Astrocyte (in vitro differentiated cells and primary cell): ENCODE measurements at regions not wholly inside any gene's neighbourhood (a gene's known extent, or its start where the extent isn't known, plus 50 kb on each side); places are given as distances from the start of the nearest gene placed in this dataset.
"Not testable (repeated sequence)": the region's sequence is repeated elsewhere in the genome, so short reads cannot be mapped to it uniquely, and the experiment has no call there.

Experiments
- DNase-seq: peaks from one replicate; pipeline ENCODE4 v3.0.0-alpha.2; 2010; ENCODE audit warnings: low read depth
- FAIRE-seq: peaks from 2 replicates; lab custom pipeline; 2011; peaks lifted over from hg19 to GRCh38; lab: Jason Lieb, UNC
- H2AFZ ChIP-seq: 2 replicates; pipeline ENCODE4 v1.6.0; 2012; ENCODE audit warnings: low read depth, low read length, inconsistent platforms
- H3K27ac ChIP-seq: 2 replicates; pipeline ENCODE4 v1.5.1; 2011; ENCODE audit warnings: low read depth, low read length, inconsistent platforms
- H3K27me3 ChIP-seq: 2 replicates; pipeline ENCODE4 v1.6.0; 2011; ENCODE audit warnings: low read length, inconsistent platforms; ENCODE audit not compliant: insufficient read depth
- H3K36me3 ChIP-seq: 2 replicates; pipeline ENCODE4 v1.5.1; 2011; ENCODE audit warnings: low read length, inconsistent platforms; ENCODE audit not compliant: insufficient read depth
- H3K4me1 ChIP-seq: 2 replicates; pipeline ENCODE4 v1.5.1; 2011; ENCODE audit warnings: low read length, inconsistent platforms; ENCODE audit not compliant: insufficient read depth
- H3K4me2 ChIP-seq: 2 replicates; pipeline ENCODE4 v1.6.0; 2012; ENCODE audit warnings: low read length, inconsistent platforms
- H3K4me3 ChIP-seq: 2 replicates; pipeline ENCODE4 v1.5.1; 2011; ENCODE audit warnings: low read depth, mild to moderate bottlenecking, low read length, inconsistent platforms; ENCODE audit not compliant: insufficient read depth
- H3K79me2 ChIP-seq: 2 replicates; pipeline ENCODE4 v1.6.0; 2012; ENCODE audit warnings: mild to moderate bottlenecking, low read length, inconsistent platforms; ENCODE audit not compliant: insufficient read depth
- H3K9ac ChIP-seq: 2 replicates; pipeline ENCODE4 v1.6.0; 2012; ENCODE audit warnings: mild to moderate bottlenecking, low read length, inconsistent platforms
- H3K9me3 ChIP-seq: 2 replicates; pipeline ENCODE4 v1.5.1; 2012; ENCODE audit warnings: low read depth, mild to moderate bottlenecking, low read length, inconsistent platforms; ENCODE audit not compliant: insufficient read depth
- H4K20me1 ChIP-seq: 2 replicates; pipeline ENCODE4 v1.6.0; 2012; ENCODE audit warnings: low read length, inconsistent platforms; ENCODE audit not compliant: insufficient read depth
- H3K27ac Mint-ChIP-seq: one replicate; pipeline ENCODE4 v1.8.0; 2021; ENCODE audit warnings: mild to moderate bottlenecking, mixed read lengths; ENCODE audit not compliant: unreplicated experiment
- H3K27me3 Mint-ChIP-seq: one replicate; pipeline ENCODE4 v1.8.0; 2021; ENCODE audit warnings: low read depth, mixed read lengths; ENCODE audit not compliant: unreplicated experiment
- H3K36me3 Mint-ChIP-seq: one replicate; pipeline ENCODE4 v1.8.0; 2021; ENCODE audit warnings: low read depth, mixed read lengths; ENCODE audit not compliant: unreplicated experiment
- H3K4me1 Mint-ChIP-seq: one replicate; pipeline ENCODE4 v1.8.0; 2021; ENCODE audit warnings: low read depth, mixed read lengths; ENCODE audit not compliant: unreplicated experiment
- H3K4me3 Mint-ChIP-seq: one replicate; pipeline ENCODE4 v1.8.0; 2021; ENCODE audit warnings: mild to moderate bottlenecking, moderate library complexity, mixed read lengths; ENCODE audit not compliant: unreplicated experiment
- H3K9me3 Mint-ChIP-seq: one replicate; pipeline ENCODE4 v1.8.0; 2021; ENCODE audit warnings: mild to moderate bottlenecking, mixed read lengths; ENCODE audit not compliant: unreplicated experiment
- EZH2 ChIP-seq: IDR thresholded peaks from 2 replicates; pipeline ENCODE4 v1.6.1; 2012; ENCODE audit warnings: mild to moderate bottlenecking, low read length, inconsistent platforms; ENCODE audit not compliant: insufficient read depth
- TF ChIP-seq, protein P1 (sequence below): IDR thresholded peaks from 2 replicates; pipeline ENCODE4 v1.5.1; 2011; ENCODE audit warnings: low read depth, mild to moderate bottlenecking, inconsistent platforms, low read length, moderate library complexity; ENCODE audit not compliant: insufficient read depth

DNA sequence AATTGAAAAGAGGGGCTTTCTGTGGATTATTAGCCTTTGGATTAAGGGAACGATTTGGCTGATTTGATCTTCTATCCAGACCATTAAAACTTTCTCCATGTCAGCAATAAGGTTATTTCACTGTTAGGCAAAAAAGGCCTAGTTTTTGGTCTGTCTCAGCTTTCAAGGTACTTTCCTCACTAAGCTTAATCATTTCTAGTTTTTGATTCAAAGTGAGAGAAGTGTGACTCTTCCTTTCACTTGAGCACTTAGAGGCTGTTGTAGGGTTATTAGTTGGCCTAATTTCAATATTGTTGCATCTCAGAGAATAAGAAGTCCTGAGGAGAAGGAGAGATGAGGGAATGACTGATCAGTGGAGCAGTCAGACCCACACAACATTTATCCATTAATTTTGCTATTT lies 596.0 kb upstream of the TPK1 start:
- H3K36me3 ChIP-seq: no peaks in the 10 kb centered on the region
- H3K4me1 Mint-ChIP-seq: no peaks in the 10 kb centered on the region
- DNase-seq (no peak), FAIRE-seq (no peak)
- no peak overlapping the region for H3K27ac ChIP-seq
- H3K27ac Mint-ChIP-seq: no peak overlapping the region
- no peak overlapping the region for H3K9ac ChIP-seq
- TF ChIP-seq, protein P1, sequence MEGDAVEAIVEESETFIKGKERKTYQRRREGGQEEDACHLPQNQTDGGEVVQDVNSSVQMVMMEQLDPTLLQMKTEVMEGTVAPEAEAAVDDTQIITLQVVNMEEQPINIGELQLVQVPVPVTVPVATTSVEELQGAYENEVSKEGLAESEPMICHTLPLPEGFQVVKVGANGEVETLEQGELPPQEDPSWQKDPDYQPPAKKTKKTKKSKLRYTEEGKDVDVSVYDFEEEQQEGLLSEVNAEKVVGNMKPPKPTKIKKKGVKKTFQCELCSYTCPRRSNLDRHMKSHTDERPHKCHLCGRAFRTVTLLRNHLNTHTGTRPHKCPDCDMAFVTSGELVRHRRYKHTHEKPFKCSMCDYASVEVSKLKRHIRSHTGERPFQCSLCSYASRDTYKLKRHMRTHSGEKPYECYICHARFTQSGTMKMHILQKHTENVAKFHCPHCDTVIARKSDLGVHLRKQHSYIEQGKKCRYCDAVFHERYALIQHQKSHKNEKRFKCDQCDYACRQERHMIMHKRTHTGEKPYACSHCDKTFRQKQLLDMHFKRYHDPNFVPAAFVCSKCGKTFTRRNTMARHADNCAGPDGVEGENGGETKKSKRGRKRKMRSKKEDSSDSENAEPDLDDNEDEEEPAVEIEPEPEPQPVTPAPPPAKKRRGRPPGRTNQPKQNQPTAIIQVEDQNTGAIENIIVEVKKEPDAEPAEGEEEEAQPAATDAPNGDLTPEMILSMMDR: no peak
- no peak for TF ChIP-seq EZH2
- H3K4me3 Mint-ChIP-seq: no peak overlapping the region
- peaks cover 2% of the 10 kb centered on the region for H3K9me3 Mint-ChIP-seq
- H3K4me2 ChIP-seq: no peak overlapping the region
- H3K4me3 ChIP-seq: no peak overlapping the region
- no peaks in the 10 kb centered on the region for H3K36me3 Mint-ChIP-seq
- H3K27me3 ChIP-seq: no peaks in the 10 kb centered on the region
- no peaks in the 10 kb centered on the region for H4K20me1 ChIP-seq
- no peak overlapping the region for H2AFZ ChIP-seq
- peaks cover 7% of the 10 kb centered on the region for H3K9me3 ChIP-seq
- H3K4me1 ChIP-seq: no peaks in the 10 kb centered on the region
- no peaks in the 10 kb centered on the region for H3K79me2 ChIP-seq
- H3K27me3 Mint-ChIP-seq: no peaks in the 10 kb centered on the region

DNA sequence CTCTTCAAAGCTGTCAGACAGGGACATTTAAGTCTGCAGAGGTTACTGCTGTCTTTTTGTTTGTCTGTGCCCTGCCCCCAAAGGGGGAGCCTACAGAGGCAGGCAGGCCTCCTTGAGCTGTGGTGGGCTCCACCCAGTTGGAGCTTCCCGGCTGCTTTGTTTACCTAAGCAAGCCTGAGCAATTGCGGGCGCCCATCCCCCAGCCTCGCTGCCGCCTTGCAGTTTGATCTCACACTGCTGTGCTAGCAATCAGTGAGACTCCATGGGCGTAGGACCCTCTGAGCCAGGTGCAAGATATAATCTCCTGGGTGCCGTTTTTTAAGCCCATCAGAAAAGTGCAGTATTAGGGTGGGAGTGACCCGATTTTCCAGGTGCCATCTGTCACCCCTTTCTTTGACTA lies 582.6 kb upstream of the TPK1 start:
- not testable (repeated sequence) for H3K4me1 ChIP-seq, H3K4me3 ChIP-seq, H4K20me1 ChIP-seq, H3K4me1 Mint-ChIP-seq, H3K4me3 Mint-ChIP-seq, H3K9ac ChIP-seq, H3K9me3 ChIP-seq, H3K27me3 Mint-ChIP-seq, H3K4me2 ChIP-seq, H3K27me3 ChIP-seq, DNase-seq, H3K27ac Mint-ChIP-seq, H3K36me3 ChIP-seq, H3K36me3 Mint-ChIP-seq, H3K79me2 ChIP-seq, H3K27ac ChIP-seq, FAIRE-seq, H2AFZ ChIP-seq
- H3K9me3 Mint-ChIP-seq: peaks cover 10% of the 10 kb centered on the region

DNA sequence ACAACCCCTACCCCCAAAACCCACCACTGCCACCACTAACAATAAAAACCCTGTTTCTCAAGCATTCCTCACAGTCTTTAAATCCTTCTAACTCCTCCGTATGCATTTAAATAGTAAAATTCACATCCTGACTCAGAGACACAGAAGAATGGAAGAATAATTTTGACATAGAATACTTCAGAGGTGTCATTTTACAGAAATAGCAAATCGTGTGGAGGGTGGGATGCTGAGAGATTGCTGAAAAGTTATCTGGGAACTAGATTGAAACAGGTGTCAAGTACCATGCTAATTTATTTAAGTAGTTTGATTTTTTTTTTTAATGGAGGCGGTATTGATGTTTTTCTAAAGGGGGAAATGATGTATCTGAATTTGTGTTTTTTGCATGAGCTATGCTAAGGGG lies 575.2 kb upstream of the TPK1 start:
- Histone ChIP-seq H4K20me1 (no peaks in the 10 kb centered on the region), H3K79me2 (no peaks in the 10 kb centered on the region), H3K9me3 (no peaks in the 10 kb centered on the region), H3K9ac (no peak overlapping the region), H3K27me3 (no peaks in the 10 kb centered on the region), H3K36me3 (no peaks in the 10 kb centered on the region), H2AFZ (no peak overlapping the region), H3K27ac (no peak overlapping the region), H3K4me2 (no peak overlapping the region), H3K4me3 (no peak overlapping the region), H3K4me1 (no peaks in the 10 kb centered on the region)
- FAIRE-seq: no peak
- H3K4me1 Mint-ChIP-seq: no peaks in the 10 kb centered on the region
- no peak for TF ChIP-seq EZH2
- TF ChIP-seq, protein P1: no peak
- H3K4me3 Mint-ChIP-seq: no peak overlapping the region
- no peaks in the 10 kb centered on the region for H3K36me3 Mint-ChIP-seq
- no peak overlapping the region for H3K27ac Mint-ChIP-seq
- DNase-seq: no peak
- peaks cover 3% of the 10 kb centered on the region for H3K9me3 Mint-ChIP-seq
- no peaks in the 10 kb centered on the region for H3K27me3 Mint-ChIP-seq
